Transverse colon (tissue), 4 donors: ENCODE measurements at regions not wholly inside any gene's neighbourhood (a gene's known extent, or its start where the extent isn't known, plus 50 kb on each side); places are given as distances from the start of the nearest gene placed in this dataset.

ENCODE experiments used
- CTCF ChIP-seq, 5 experiments: fragments of 200-600 bp in 3 of 5; fragments of 450-650 bp in 2 of 5; sonication (generic) in 3 of 5; IDR thresholded peaks; 1 replicate in 2 of 5; 2 replicates in 3 of 5; pipeline ENCODE4 v1.5.1; 2016 to 2017; ENCODE audit warnings: antibody characterized with exemption in 5 of 5, inconsistent platforms in 3 of 5, mild to moderate bottlenecking in 2 of 5, moderate library complexity in 1 of 5
- POLR2A ChIP-seq: fragments of 450-650 bp; IDR thresholded peaks from one replicate; pipeline ENCODE4 v1.6.1; 2016; ENCODE audit warnings: antibody characterized with exemption, mild to moderate bottlenecking, moderate library complexity
- POLR2AphosphoS5 ChIP-seq, 3 donors: sonication (generic); formaldehyde crosslinking; IDR thresholded peaks; one replicate each; pipeline ENCODE4 v1.6.1; 2016; ENCODE audit warnings: antibody characterized with exemption in 3 of 3

GRCh38 chr1:4207183-4207582 lies 307.1 kb upstream of the C1orf174 start:
- no peak for TF ChIP-seq CTCF (IDR thresholded peaks at IDR 0.05)
- TF ChIP-seq POLR2A, result no peak
- TF ChIP-seq POLR2AphosphoS5 (IDR thresholded peaks at IDR 0.05), result no peak
